C1 segment of cervical spinal cord (tissue), 14 donors: ENCODE measurements at regions not wholly inside any gene's neighbourhood (a gene's known extent, or its start where the extent isn't known, plus 50 kb on each side); places are given as distances from the start of the nearest gene placed in this dataset.

Source experiments
- DNase-seq, 14 donors: peaks; one replicate each; lab custom pipeline; 2025; lab: John Stamatoyannopoulos, UW

DNA sequence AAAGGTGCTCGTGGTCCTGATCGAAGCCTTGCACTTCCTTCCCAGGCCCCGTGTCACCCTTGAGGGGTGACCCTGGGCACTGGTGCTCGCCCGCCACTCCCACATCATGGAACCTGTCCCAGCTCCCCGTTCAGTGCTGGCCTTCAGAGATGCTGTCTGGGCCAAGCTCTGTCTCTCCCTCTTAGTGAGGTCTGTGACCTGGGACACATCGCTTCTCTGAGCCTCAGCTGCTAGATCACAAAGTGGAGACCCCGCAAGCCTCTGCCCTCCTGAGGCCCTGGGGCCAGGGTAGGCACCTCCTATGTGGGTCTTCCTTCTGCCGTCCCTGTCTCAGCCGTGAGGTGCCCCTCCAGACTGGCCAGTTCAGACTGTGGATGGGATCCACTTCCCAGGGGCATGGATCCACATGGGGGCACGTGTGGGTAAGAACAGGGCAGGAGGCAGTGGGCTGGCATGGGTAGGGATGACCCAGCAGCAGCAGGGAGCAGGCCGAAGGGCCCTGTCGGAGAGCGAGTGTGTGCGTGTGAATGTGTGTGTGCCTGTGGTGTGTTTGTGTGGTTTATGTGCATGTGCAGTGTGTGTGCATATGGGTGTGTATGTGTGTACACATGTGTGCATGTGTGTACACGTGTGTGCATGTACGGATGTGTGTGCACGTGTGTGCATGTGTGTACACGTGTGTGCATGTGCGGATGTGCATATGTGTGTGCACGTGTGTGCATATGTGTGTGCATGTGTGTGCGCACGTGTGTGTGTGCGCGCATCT is 1073.7 kb downstream of the BRD1 start:
- DNase-seq, result no peak

DNA sequence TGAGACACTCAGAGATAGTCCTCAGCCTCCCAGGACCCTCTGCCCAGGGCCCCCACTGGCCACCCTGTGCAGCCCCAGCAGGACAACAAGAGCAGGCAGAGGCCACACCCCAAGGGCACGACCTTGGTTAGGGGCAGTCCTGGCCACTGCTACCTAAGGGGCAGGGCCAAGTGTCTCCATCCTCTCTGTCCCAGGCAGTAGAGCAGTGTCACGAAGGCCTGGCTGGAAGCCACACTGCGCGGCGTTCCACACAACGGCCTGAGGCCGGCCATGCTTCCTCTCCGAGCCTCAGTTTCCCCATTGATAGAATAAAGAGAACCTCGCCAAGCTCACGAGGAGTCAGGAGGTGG is 1074.3 kb downstream of the BRD1 start:
- no peak for DNase-seq

DNA sequence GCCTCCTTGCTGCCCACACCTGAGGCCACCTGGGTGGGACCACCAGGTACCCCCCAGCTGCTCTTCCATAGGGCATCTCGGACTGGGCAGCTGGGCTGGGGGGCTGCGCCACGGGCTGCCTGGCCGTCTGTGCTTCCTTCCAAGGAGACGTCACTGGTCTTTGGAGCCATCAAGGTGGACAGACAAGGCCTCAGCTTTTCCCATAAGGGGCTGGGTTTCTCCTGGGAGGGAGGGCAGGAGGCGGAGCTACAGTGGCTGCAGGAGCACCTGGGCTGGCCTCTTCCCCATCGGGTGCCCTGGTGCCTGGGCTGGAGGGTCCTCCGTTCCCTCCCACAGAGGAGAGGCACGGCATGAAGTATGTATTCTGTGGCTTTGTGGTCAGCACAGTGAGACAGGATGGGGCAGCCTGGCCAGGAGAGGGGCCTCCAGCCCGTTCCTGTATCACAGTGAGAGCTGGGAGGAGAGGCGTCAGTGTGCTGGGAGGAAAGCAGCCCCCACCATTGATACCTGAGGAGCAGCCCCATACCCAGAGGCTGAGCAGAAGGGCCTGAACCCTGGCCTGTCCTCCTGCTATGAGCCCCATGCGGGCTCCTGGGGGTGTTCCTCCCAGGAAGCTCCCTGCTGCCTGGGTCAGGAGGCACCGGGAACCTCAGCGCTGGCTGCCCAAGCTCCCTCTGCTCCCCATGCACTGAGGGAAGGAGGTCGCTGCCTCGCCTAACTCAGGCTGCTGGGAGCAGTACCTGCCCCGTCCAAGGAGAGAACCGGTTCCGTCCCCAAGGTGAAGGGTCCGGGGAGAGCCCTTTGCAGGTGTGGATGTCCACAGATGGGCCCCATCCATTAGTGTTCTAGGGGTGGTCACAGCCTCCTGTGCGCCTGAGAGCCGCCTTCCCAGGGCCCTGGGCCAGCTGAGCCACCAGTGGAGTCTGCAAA is 1075.0 kb downstream of the BRD1 start:
- no peak for DNase-seq

DNA sequence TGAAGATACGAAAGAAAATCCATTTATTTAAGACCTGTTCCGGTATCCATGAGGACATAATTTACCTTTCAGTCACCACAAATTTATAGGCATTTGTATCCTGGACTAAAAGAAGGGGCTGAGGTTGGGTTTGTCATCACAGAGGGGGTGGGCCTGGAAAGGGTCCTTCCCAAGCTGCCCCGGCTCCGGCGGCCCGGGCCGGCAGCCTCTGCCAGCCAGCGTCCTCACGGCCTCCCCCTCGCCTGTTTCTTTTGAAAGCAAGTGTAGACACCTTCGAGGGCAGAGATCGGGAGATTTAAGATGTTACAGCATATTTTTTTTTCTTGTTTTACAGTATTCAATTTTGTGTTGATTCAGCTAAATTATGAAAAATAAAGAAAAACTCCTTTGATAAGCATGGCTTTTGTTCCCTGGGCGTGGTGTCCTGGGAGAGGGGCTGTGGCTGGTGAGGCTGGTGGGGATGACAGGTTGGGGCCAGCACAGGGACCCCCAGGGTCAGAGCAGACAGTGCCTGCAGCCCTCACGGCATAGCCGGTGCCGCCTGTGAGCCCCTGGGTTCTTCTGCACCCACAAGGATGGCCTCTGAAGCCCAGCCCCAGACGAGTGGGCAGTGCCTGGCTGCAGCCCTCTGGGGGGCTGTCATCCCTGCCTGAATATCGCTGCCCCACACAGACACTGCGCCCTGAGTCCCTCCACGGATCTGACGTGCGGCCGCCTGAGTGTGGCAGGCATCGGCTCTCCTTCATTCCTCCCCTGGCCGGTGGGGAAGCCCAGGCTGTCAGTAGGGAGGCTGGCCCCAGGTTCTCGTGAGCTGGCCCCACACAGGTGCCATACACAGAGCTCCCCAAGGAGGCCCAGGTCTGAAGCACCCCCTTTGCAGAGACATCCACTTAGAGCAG is 1075.9 kb downstream of the BRD1 start:
- DNase-seq, result no peak

DNA sequence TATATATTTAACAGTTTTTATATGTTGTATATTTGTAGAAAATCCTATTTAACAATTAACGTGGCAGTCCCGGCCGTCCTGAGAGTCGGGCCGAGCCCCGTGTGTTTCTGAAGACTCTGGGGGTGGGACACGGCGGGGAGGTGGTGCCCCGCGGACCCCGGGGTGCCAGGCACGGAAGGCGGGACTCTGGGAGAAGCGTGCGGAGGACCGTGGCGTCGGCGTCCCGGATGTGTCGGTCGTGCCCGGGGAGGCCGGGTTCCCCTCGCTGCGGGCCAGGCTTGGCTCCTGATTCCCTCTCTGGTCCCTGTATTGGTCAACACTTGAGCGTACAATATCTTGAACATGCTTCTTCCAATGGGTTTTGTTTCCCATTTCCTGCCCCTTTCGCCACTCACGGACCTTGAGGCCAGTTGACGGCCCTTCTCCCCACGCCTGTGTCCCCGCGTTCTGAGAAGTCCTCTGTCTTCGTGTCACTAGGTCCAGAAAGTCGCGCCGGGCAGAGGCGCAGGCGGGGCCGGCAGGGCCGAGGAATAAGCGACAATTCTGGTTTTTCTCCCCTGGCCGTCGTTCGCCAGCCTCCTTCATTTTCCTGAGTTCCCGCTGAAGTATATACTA is 1076.7 kb downstream of the BRD1 start:
- no peak for DNase-seq

DNA sequence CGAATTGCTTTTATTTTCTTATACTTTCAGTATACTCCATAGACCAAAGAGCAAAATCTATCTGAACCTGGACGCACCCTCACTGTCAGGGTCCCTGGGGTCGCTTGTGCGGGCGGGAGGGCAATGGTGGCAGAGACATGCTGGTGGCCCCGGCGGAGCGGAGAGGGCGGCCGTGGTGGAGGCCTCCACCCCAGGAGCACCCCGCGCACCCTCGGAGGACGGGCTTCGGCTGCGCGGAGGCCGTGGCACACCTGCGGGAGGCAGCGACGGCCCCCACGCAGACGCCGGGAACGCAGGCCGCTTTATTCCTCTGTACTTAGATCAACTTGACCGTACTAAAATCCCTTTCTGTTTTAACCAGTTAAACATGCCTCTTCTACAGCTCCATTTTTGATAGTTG is 1077.4 kb downstream of the BRD1 start:
- no peak for DNase-seq

DNA sequence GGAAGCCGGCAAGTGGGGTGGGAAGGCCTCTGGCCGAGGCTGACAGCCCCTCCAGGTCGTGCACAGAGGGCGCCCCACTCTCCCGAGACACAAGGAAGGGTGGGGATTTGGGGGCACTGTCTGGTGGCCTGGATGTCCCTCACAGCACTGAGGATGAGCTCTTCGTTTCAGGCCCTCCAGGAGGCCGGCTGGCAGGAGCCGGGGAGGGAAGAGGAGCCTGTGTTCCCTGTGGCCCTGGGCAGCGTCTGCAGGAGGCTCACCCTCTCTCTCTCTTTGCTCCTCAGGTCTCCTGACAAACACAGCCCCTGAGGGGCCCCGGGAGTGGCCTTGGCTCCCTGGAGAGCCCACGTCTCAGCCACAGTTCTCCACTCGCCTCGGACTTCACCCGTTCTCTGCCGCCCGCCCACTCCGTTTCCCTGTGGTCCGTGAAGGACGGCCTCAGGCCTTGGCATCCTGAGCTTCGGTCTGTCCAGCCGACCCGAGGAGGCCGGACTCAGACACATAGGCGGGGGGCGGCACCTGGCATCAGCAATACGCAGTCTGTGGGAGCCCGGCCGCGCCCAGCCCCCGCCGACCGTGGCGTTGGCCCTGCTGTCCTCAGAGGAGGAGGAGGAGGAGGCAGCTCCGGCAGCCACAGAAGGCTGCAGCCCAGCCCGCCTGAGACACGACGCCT is 1078.0 kb downstream of the BRD1 start:
- no peak for DNase-seq

DNA sequence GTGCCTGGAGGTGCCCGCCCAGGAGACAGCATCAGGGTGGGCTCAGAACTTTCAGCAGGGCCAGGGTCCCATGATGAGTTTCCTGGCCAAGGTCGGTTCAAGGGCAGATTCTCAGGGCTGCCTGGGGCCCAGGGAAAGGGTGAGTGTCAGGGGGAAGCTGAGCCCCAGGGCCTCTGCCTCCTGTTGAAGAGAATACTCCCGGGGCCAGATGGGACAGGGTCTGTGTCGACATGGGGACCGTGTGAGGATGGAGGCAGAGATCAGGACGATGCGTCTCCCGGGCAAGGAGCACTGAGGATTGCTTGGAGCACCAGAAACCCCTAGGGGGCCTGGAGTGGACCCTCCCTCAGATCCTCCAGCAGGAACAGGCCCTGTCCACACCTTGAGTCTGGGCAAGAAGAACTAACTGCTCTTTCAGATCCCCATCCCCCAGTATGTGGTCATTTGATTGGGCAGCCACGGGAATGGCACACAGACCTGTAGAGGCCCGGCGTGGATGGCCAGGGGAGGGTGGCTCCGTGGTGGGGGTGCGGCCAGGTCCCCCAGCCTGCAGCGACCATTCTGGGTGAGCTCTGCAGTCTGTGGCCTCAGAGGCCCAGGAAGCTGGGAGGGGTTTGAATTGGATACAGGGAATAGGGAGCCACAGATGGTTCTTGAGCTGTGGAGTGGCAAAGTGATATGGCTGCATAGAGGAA is 1078.7 kb downstream of the BRD1 start:
- DNase-seq, result no peak

DNA sequence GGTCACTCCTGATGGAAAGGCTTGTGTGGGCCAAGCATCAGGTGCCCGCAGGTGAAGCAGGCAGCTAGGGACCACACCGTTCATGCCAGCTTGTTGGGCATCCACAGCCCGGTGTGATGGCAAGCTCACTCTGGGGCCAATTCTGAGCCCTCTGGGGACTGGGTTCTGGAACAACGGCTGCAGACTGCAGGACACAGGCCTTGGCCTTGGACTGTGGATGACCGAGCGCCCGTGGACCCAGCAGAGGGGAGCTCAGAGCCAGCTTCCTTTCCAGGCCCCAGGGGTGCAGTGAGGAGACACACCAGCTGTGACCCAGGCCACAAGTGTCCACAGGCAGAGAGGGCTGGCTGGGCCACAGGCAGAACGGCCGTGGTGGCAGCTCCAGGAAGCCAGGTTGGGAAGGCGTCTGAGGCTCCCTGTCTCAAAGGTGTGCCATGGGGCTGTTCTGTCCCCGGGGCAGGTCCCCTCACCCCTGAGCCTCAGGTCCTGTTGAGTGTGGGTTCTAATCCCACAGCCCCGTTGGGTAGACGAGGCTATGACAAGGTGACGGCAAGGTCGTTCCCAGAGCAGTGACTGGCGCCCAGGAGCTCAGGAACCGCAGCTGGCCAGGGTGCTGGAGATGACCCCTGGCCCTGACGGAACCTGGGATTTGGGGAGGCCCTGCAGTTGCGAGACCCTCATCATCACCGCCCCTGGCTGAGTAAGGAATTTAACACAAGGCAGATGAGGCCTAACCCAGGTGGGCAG is 1079.4 kb downstream of the BRD1 start:
- no peak for DNase-seq

DNA sequence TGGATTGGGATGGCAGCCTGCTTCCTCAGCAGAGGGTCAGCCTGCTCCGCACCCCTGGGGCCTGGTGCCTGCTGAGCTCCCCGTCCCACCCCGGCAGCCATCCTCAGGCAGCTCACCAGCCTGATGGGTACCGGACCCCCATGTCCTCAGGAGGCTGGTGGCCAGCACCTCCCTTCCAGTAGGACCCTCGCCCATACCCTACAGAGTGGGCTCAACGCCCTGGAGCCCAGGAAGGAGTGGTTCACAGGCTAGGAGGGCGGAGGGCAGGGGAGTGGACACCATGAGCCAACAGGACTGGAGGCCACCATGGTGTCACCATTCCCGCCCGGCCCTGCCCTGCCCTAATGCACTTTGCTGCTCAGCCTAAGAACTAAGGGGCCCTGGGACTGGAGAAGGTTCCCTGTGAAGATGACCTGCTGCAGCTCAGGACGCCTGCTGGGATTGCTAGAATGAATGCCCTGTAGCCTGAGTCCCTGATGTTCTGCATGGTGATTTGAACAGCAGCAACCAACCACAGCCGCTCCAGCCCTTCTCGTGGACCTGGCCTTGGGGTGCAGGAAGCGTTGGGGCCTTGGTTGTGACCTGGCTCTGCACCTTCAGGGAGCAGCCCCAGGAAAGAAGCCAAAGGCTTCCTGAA is 1080.8 kb downstream of the BRD1 start:
- no peak for DNase-seq

DNA sequence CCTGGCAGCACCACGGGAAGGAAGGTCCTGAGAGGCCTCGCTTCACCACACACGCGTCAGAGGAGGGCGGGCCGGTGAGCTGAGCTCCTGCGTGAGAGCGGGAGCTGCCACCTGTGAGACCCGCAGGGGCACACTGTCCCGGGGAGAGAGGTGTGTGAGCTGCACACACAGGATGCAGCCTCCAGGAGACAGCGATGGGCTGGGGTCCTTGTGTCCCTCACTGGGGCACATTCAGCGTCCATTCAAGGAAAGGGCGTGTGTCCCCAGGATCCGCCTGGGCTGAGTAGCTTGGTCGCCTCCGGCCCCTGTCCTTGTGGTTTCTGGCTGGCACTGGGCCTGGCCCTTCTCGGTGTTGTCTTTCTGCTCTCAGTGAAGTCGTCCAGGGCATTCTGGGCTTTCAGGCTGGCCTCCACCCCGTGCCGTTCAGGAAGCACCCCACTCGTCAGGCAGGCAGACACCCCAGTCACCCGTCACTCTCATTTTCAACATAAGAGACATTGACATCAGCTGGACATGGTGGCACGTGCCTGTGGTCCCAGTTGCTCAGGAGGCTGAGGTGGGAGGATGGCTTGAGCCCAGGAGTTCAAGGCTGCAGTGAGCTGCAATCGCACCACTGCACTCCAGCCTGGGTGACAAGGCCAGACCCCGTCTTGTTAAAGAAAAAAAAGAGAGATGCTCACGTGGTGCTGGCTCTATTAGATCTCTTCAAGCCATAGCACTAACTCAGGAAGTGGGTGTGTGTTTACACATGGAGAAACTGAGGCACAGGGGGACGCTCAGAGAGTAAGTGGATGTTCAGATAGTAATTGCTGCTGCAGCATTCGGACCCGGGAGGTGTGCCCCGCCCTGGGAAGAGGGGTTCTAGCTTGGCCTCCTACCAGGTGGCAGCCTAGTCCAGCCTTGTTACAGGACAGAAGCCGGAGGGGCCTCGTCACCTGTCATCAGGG is 1081.6 kb downstream of the BRD1 start:
- DNase-seq, result no peak

DNA sequence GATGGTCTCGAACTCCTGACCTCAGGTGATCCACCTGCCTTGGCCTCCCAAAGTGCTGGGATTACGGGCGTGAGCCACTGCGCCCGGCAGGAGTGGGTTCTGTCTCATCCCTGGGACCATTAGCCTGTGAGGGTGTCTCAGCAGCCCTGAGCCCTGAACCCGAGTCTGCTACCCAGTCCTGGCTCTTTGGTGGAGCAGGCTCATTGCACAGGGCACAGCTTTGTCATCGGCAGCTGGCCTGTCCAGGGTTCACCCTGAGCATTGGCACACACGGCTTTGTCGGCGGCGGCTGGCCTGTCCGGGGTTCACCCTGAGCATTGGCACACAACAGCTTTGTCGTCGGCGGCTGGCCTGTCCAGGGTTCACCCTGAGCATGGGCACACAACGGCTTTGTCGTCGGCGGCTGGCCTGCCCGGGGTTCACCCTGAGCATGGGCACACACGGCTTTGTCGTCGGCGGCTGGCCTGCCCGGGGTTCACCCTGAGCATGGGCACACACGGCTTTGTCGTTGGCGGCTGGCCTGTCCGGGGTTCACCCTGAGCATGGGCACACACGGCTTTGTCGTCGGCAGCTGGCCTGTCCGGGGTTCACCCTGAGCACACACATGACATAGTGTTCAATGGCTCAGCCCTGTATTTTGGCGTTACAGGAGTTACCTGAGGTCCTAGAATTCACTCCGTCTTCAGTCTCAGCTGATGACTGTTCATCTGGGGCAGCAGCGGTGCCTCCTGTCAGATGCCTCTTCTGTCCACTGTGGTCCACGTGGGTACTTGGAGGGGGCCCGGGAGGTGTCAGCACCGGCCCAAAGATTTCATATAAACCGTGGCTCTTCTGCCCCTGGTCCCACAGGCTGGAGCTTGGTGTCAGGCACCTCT is 1082.5 kb downstream of the BRD1 start:
- no peak for DNase-seq

DNA sequence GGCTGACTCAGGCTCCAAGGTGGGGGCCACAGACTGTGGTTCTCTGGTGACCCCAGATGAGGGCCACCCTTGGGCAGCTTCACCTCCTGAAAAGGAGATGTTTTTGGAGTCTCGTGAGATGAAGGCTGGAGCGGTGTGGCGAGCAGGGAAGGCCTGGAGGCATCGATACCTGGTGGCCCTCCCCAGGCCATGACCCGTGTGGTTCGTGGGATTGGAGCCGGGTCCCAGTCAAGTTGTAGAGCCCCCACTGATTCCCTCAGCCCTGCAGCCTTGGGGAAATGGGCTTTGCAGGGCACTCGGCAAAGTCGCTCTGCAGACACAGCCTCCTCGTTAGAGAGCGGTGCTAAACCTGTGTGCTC is 1083.4 kb downstream of the BRD1 start:
- DNase-seq, result no peak

DNA sequence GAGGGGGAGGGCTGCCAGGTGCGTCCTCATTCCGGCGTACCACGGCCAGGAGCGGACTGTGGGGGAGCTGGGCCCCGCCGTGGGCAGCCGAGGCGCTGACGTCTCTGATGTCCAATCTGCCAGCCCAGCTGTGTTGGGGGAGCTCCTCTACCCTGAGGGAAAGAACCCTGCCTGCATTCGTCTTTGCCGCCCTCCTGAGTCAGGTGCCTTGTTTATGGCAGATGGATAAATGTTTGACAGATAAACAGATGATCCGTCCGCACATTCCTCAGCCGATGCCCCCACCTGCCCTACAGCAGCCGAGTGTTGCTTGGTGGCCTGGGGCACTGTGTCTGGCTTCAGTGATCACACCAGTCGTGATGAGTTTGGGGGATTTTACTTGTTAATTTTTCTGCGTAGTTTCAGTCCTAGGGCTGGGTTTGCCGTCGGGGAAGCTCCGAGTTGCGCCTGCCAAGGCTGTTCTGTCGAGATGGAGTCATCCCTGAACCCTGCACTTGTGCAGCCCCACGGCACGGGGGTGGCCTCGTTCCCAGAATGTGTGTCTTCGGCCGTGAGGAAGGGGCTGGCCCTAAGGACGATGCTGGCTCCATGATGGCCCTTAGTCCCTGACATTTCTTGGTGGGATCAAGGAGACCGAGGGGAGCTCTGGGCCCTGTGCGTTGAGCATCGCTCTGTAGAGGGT is 1083.9 kb downstream of the BRD1 start:
- no peak for DNase-seq

DNA sequence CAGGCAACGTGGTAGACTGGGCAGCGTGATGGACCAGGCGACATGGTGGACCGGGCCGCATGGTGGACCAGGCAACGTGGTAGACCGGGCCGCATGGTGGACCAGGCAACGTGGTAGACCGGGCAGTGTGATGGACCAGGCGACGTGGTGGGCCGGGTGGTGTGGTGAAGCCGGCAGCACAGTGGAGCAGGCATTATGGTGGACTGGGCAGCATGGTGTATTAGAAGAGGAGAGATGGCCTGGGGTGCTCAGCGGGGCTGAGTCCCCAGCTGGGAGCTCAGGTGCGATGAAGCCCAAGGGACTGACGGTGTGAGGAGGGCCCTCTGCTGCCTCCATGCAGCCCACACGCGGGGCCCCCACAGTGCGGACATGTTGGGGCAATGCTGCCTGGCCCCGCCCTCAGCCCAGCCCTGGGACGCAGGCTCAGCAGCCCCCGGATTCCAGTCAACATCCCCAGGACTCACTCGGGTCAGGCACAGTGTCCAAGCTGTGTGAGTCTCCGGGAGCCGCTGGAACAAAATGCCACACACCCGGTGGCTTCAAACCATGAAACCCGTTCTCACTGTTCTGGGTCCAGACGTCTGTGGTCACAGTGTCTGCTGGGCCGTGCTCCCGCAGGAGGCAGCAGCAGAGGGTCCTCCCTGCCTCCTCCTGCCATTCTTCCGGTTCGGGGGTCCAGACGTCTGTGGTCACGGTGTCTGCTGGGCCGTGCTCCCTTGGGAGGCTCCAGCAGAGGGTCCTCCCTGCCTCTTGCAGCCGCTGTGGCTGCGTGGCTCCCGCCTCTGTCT is 1084.9 kb downstream of the BRD1 start:
- DNase-seq, result no peak

DNA sequence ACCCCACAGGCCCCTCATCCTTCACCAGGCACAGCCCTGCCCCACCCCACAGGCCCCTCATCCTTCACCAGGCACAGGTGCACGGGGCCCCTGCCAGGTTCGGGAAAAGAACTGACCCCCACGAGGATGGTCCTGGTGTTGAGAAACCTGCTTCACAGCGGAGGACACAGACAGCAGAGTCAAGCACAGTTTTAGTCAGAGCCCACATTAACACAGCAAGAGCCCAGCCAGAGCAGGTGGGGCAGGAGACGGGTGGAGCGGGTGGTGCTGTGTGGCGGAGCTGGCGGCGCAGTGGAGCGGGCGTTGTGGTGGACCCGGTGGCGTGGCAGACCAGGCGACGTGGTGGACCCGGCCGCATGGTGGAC is 1085.5 kb downstream of the BRD1 start:
- no peak for DNase-seq
